ENCODE measurements at regions not wholly inside any gene's neighbourhood (a gene's known extent, or its start where the extent isn't known, plus 50 kb on each side); places are given as distances from the start of the nearest gene placed in this dataset.

DNA sequence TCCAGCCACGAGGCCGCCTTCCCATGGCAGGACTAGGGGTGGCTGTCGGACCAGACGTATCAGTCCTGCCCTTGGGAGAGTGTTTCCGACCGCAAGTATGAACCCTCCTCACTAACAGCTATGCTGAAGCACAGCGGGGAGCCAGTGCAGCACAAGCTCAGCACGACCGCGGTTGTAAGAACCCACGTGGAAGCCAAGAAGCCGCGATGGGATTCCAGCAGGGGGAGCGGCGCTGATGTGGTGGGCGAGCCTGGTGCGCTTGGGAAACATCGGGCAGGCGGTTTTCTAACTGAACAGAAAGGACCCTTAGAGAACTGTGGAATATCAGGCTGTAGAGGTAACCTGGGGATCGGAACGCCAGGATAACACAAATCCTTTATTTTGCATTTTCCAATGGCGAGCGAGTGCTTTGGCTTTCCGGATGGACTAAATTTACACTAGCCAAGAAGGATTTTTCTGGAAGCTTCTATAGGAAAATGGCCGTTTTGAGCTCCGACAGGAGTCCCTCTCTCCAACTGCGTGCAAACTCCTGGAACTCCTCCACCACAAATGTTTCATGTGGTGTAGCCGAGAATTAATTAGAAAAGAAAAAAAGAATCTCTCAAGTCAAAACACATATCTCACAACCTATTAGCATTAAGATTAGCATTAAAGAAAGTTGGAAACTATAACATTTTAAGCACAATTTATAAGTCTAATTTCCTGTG is 132.0 kb upstream of the MYCN start:
- no peak for DNase-seq (ENCODE audit: unreplicated experiment)
- Mint-ChIP-seq H3K4me1 (ENCODE audit: insufficient read depth, unreplicated experiment) (no peaks in the 10 kb centered on the region), H3K27ac (ENCODE audit: low read depth, unreplicated experiment) (no peak overlapping the region), H3K9me3 (ENCODE audit: unreplicated experiment) (no peaks in the 10 kb centered on the region), H3K27me3 (ENCODE audit: insufficient read depth, unreplicated experiment) (peaks cover 60% of the 10 kb centered on the region), H3K4me3 (ENCODE audit: unreplicated experiment) (no peak overlapping the region), H3K36me3 (ENCODE audit: insufficient read depth, unreplicated experiment) (no peaks in the 10 kb centered on the region)
- intact Hi-C loops (cut with micrococcal nuclease): no loop called here
- no TSS peak for BruUV-seq (replicated peaks)
- TF ChIP-seq, protein P1, sequence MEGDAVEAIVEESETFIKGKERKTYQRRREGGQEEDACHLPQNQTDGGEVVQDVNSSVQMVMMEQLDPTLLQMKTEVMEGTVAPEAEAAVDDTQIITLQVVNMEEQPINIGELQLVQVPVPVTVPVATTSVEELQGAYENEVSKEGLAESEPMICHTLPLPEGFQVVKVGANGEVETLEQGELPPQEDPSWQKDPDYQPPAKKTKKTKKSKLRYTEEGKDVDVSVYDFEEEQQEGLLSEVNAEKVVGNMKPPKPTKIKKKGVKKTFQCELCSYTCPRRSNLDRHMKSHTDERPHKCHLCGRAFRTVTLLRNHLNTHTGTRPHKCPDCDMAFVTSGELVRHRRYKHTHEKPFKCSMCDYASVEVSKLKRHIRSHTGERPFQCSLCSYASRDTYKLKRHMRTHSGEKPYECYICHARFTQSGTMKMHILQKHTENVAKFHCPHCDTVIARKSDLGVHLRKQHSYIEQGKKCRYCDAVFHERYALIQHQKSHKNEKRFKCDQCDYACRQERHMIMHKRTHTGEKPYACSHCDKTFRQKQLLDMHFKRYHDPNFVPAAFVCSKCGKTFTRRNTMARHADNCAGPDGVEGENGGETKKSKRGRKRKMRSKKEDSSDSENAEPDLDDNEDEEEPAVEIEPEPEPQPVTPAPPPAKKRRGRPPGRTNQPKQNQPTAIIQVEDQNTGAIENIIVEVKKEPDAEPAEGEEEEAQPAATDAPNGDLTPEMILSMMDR (IDR thresholded peaks at IDR 0.05; ENCODE audit: unreplicated experiment): no peak
- POLR2A ChIA-PET: no interaction called here
- CTCF ChIA-PET: interaction anchor here (0.6 kb wide), 1 partner anchor 170 kb away, joined by 3 read pairs; no protein-coding TSS in a partner anchor

DNA sequence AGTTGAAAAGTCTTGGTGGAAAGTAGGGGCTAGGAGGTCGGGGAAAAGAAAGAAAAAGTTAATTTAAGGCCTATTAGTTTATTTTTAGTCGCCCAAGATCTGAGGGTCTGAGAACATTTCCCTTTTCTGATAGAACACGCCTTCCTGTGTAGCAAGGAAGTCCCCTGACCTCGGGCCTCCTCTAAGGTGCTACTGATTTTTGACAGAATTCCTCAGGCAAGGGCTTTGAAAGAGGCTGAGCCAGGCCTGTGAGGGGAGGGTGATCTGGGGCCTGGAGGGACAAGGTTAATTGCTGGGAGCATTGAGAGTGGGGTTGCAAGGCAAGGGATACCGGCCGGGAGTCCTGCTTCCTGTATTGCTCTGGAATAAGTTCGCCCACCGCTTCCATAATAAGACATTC is 131.4 kb upstream of the MYCN start:
- peaks cover 60% of the 10 kb centered on the region for H3K27me3 Mint-ChIP-seq (ENCODE audit: insufficient read depth, unreplicated experiment)

DNA sequence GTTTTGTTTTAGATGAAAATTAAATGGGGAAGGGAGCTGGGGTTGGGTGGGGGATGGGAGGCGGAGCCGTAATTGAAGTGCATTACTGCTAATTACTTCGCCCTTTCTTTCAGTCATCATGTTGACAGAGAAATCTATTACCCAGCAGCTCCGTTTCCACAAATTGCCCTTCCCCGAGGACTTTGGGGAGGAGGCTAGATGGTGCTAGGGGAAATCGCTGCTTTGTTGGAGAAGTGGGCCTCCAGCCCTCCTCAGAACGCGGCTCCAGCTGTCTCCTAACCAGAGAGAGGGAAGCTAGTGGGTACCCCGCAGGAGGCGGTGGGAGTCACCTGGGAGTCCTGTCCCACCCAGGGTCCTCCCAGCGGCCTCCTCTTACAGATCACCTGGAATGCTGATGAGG is 130.9 kb upstream of the MYCN start:
- H3K4me3 Mint-ChIP-seq (ENCODE audit: unreplicated experiment): no peak overlapping the region
- H3K27ac Mint-ChIP-seq (ENCODE audit: low read depth, unreplicated experiment): no peak overlapping the region
- TF ChIP-seq, protein P1 (IDR thresholded peaks at IDR 0.05; ENCODE audit: unreplicated experiment): no peak
- BruUV-seq (replicated peaks): no TSS peak
- H3K4me1 Mint-ChIP-seq (ENCODE audit: insufficient read depth, unreplicated experiment): no peaks in the 10 kb centered on the region
- H3K36me3 Mint-ChIP-seq (ENCODE audit: insufficient read depth, unreplicated experiment): no peaks in the 10 kb centered on the region
- no peaks in the 10 kb centered on the region for H3K9me3 Mint-ChIP-seq (ENCODE audit: unreplicated experiment)
- intact Hi-C loops (cut with micrococcal nuclease): no loop called here
- CTCF ChIA-PET: interaction anchor here (0.6 to 0.7 kb wide), 2 partner anchors 84 to 743 kb away, joined by 3 read pairs; no protein-coding TSS in a partner anchor
- POLR2A ChIA-PET: interaction anchor here (0.7 kb wide), 1 partner anchor 11 kb away, joined by 3 read pairs; no protein-coding TSS in a partner anchor
- no peak for DNase-seq (ENCODE audit: unreplicated experiment)
- H3K27me3 Mint-ChIP-seq (ENCODE audit: insufficient read depth, unreplicated experiment): peaks cover 60% of the 10 kb centered on the region

More for the DNA sequence above, 131.4 kb upstream of the MYCN start:
- Mint-ChIP-seq H3K4me1 (ENCODE audit: insufficient read depth, unreplicated experiment) (no peaks in the 10 kb centered on the region), H3K4me3 (ENCODE audit: unreplicated experiment) (no peak overlapping the region), H3K9me3 (ENCODE audit: unreplicated experiment) (no peaks in the 10 kb centered on the region), H3K27ac (ENCODE audit: low read depth, unreplicated experiment) (no peak overlapping the region), H3K36me3 (ENCODE audit: insufficient read depth, unreplicated experiment) (no peaks in the 10 kb centered on the region)
- intact Hi-C loops (cut with micrococcal nuclease): no loop called here
- POLR2A ChIA-PET: interaction anchor here (0.7 kb wide), 1 partner anchor 11 kb away, joined by 3 read pairs; no protein-coding TSS in a partner anchor
- CTCF ChIA-PET: interaction anchor here (0.6 to 0.7 kb wide), 2 partner anchors 170 to 743 kb away, joined by 3 read pairs; no protein-coding TSS in a partner anchor
- TF ChIP-seq, protein P1 (IDR thresholded peaks at IDR 0.05; ENCODE audit: unreplicated experiment): no peak
- DNase-seq (ENCODE audit: unreplicated experiment): no peak
- BruUV-seq (replicated peaks): no TSS peak

DNA sequence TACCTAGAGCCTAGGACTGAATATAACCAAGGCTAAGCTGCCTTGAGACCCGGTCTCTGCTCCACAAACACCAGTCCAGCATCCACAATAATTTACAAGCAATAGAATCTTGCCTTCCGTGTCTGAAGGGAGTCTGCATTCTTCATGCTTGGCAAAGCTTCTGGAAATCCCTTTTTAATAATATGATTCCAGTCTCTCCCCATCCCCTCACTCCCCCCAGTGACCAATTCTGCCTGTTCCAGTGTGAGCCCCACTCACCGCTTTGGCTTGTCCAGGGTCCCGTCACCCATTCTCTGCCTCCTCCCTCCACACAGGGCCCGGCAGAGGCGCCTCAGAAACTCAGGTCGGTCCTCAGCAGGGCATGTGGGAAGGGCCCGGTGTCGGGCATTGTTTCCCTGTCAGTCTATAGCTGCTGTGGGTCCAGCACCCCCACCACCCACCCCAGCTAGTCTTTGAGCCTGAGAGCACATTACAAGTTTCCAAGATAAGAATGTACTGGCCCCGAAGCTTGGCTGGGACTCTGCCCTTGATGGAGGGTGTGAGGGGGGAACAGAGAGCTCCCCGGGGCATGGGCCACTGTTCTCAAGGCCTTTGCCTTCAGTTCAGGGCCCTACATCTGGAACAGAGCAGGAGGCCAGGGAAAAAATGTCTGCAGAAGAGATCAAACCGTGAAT is 129.7 kb upstream of the MYCN start:
- ChIA-PET CTCF (no interaction called here), POLR2A (no interaction called here)
- no peaks in the 10 kb centered on the region for H3K9me3 Mint-ChIP-seq (ENCODE audit: unreplicated experiment)
- DNase-seq (ENCODE audit: unreplicated experiment): no peak
- TF ChIP-seq, protein P1 (IDR thresholded peaks at IDR 0.05; ENCODE audit: unreplicated experiment): no peak
- H3K27ac Mint-ChIP-seq (ENCODE audit: low read depth, unreplicated experiment): no peak overlapping the region
- peaks cover 60% of the 10 kb centered on the region for H3K27me3 Mint-ChIP-seq (ENCODE audit: insufficient read depth, unreplicated experiment)
- intact Hi-C loops (cut with micrococcal nuclease): no loop called here
- H3K4me3 Mint-ChIP-seq (ENCODE audit: unreplicated experiment): no peak overlapping the region
- H3K36me3 Mint-ChIP-seq (ENCODE audit: insufficient read depth, unreplicated experiment): no peaks in the 10 kb centered on the region
- no peaks in the 10 kb centered on the region for H3K4me1 Mint-ChIP-seq (ENCODE audit: insufficient read depth, unreplicated experiment)
- BruUV-seq (replicated peaks): no TSS peak

Measured in MCF 10A (cell line).